ENCODE measurements at regions not wholly inside any gene's neighbourhood (a gene's known extent, or its start where the extent isn't known, plus 50 kb on each side); places are given as distances from the start of the nearest gene placed in this dataset.
A peak's percentile ranks its signal among the peaks of the same experiment; 100 is the strongest.

DNA sequence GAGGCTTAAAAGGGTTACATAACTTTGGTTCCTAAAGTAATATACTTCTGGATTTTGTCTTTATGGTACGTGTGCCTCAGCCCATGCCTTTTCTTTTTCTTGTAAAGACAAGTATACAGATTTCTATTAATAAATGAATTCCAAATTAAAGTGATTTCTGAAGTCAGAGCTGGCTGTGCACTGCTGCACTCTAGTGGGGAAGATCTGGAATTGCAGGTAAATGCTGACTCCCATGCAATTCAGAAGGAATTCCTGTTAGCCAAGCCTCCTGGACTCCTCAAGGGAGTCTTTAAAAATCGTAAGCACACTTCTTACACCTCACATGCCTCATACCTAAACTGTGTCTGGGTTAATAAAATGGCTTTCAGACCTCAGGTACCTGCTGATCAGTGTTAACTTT is 118.4 kb upstream of the SLC7A1 start:
- TF ChIP-seq CTCF (conservative IDR thresholded peaks at IDR 0.05; ENCODE audit: low read length) (peak; percentile 91), EZH2phosphoT487 (IDR thresholded peaks at IDR 0.05; ENCODE audit: borderline replicate concordance, low read depth, low read length) (no peak)

Measured in OCI-LY7 (cell line).